Forelimb muscle (tissue), 1 donor: ENCODE measurements at regions not wholly inside any gene's neighbourhood (a gene's known extent, or its start where the extent isn't known, plus 50 kb on each side); places are given as distances from the start of the nearest gene placed in this dataset.
A peak's percentile ranks its signal among the peaks of the same experiment; 100 is the strongest.
"Not testable (repeated sequence)": the region's sequence is repeated elsewhere in the genome, so short reads cannot be mapped to it uniquely, and the experiment has no call there.

Experiments
- DNase-seq: peaks from one replicate; pipeline ENCODE4 v3.0.0-alpha.2; 2013; ENCODE audit warnings: low read depth

DNA sequence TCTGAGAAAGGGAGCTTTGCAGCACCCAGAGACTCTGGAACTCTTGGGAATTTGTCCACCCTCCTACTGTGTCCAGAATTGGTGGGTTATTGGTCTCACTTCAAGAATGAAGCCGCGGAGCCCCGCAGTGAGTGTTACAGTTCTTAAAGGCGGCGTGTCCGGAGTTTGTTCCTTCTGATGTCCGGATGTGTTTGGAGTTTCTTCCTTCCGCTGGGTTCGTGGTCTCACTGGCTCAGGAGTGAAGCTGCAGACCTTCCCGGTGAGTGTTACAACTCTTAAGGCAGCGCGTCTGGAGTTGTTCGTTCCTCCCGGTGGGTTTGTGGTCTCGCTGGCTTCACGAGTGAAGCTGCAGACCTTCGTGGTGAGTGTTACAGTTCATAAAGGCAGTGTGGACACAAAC, 824.7 kb downstream of the LRRTM4 start:
- DNase-seq, result not testable (repeated sequence)

DNA sequence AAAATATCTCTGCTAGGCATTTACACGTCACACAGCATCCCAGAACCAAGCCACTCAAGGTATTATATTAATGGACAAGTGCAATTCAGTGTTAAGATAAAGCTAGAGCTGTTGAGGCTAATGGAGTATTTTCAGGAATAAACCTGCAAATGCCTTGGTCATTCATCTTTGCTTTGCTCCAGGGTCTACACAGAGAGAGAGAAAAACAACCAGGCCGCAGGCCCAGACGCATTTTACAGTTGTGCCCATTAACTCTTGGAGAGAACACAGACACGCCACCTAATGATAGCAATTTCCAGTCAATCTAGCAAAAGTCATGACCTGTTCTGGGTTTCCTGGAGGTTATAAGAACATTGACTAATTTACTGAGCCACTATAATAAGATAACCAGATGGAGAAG, 829.3 kb downstream of the LRRTM4 start:
- DNase-seq, result no peak

DNA sequence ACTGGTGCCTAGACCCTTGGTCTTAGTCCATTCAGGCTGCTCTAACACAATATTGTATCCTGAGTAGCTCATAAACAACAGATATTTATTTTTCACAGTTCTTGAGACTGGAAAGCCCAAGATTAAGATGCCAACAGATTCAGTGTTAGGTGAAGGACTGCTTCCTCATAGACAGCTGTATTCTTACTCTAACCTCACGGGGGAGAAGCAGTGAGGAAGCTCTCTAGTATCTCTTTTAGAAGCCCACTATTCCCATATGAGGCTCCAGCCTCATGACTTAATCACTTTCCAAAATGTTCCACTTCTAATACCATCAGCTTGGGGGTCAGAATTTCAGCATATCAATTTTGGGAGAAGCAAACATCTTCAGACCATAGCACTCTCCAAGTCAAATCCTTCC, 833.4 kb downstream of the LRRTM4 start:
- no peak for DNase-seq

GRCh38 chr2:76687923-76688322, 834.3 kb downstream of the LRRTM4 start:
- DNase-seq, result no peak

- no peak for DNase-seq
Measured at GRCh38 chr2:76684756-76685155, 837.4 kb downstream of the LRRTM4 start.

DNA sequence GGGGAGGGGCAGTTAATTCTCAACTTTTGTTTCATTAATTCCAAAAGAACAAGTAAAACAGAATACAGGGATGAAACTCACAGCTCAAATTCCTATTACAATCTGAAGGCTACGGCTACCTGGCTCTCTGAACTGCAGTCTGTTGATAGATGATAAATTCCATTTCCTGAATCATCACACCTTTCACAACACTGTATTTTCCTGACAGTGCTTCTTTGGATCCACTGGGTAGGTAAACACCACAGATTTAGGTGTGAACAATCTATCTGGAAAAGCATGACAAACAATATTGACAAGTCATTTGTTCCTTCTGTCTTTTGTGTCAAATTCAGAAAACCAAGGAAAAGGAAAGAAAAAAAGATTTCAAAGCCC, 843.2 kb downstream of the LRRTM4 start:
- no peak for DNase-seq

DNA sequence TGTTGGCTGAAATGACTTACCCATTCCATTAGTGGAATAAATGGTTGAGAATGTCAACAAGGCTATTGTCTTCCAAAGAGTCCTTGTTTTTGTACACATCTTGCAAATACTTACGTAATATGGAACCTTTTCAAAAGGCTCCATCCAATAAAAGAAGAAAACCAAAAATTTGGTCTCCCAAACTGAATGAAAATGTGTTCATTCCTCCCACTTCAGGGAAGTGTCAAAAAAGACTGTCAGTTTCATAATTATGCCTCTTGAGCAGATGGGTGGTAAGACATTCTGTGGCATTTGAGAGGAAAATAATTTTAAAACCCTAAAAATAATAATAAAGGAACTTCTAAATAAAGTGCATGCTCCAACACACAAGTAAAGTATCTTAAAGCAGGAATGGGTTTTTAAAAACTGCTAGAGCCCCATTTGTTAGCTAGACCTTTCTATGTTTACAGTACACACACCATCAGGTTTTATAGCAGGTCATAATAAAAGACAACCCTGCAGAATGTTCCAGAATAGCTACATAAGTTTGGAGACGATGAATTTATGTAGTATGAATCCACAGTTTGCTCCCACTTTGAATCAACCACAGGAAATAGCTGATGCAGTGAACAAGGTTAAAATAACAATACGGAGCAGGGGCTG, 843.7 kb downstream of the LRRTM4 start:
- no peak for DNase-seq

- no peak for DNase-seq
Measured at GRCh38 chr2:76675212-76675611, 847.0 kb downstream of the LRRTM4 start.

DNA sequence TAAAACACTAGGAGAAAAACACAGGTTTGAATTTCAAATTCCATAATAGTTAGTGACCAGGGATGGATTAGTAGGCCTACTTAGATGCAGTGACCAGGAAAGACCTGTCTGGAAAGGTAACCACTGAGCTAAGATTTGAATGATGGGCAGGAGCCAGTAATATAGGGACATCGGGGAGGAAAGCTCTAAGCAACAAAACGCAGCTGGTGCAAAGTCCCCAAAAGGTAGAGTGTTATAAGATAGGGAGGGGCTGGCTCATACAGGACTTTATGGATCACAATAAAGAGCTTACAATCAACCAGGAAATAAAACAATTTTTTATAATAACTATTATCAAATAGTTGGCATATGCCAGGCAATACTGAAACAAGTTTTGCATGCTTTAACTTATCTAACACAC, 849.4 kb downstream of the LRRTM4 start:
- no peak for DNase-seq

DNA sequence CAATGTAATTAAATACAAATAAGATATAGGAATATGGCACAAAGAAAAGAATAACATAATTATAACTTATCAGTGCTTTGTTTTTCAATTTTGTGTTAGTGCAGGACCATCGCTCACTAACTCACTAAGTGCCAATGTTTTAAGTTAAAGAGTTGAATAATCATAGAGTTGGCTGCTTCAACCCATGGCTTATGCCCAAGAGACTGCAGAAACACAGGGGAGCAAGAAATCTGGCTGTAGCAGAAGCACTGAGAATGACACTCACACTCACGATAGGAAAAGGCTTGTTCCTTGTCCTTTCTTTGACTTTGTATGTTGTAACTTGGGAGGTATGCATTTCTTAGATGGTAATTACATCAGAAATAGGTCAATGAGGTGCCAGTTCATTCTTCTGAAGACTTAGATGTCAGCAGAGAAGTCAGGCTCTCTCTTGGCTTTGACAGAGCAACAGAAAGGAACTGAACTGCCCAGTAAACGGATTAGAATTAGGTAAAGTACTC, 852.2 kb downstream of the LRRTM4 start:
- no peak for DNase-seq

DNA sequence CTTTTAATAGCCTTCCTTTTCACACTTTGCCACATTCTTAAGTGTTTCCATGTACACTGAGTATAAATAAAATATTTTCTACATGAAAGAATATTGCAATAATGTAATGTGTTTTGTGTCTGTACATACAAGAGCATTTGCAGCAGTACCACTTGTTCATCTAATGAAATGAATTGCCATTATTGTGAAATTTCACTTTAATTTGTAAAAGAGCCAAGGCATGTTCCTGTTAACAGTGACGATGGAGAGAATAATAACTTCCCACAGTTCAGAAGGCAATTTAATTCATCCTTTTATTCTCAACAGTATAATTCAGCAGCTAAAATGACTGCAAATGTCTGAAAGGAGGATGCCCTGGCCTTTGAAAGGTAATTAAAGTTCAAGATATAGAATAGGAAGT, 853.9 kb downstream of the LRRTM4 start:
- DNase-seq, result no peak

DNA sequence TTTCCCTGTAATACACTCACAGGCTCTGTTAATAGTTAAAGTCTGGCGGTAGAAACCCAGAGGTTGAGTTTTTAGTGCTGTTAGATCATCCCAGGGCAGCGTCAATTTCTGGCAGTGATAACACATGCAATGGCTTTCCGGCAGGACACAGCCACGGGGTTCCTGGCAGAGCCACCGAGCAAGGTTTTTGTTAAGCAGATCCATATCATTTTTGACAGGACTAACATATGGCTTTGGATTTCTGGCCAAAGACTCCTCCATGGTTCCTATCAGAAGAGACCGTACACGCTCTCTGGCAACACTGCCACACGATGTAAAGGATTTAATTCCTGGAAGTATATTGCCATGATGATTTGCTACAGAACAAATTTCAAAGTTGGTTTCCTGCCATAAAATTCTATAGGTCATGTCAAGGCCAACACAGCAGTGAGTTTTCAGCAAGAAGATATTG, 854.3 kb downstream of the LRRTM4 start:
- no peak for DNase-seq

- no peak for DNase-seq
Measured at GRCh38 chr2:76642129-76642528, 880.0 kb downstream of the LRRTM4 start.

DNA sequence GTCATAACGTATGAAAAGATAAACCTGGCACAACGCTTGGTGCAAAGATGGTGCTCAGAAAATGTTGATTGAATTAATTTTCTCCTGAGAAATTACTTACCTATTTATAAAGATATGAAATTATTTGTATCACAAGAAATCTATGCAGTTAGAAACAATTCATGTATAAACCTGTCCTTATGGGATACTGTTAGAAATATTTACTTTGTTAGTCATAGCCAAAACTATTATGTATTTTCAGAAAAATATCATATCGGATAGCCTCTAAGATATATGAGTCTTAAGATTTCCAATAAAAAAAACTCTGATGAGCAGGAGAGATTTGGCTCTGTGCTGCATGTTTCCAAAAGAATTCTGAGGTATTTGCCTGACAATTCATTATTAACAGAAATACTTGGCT, 880.7 kb downstream of the LRRTM4 start:
- no peak for DNase-seq

GRCh38 chr2:76640905-76641304, 881.3 kb downstream of the LRRTM4 start:
- no peak for DNase-seq

DNA sequence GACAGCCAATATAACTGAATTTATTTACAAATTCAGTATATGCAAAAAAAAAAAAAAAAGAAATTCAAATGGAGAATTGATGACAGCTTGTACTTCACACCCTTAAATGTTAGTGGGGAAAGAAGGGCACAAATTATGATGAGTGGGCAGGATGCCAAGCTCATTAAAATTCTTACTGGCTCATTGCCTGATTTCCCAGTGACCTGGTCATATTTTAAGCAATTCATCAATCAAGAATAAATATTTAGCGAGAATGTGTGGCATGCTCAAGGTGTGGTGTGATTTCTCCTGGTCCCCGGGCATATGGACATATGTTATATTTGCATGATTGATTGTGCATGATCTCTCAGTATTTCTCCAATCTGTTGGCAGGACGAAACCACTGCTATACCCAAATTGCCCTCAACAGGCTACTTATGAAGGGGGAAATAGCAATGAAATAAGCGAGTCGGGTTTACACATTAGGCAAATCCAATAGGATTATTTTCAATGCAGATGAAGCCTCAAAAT, 883.0 kb downstream of the LRRTM4 start:
- DNase-seq, result no peak

GRCh38 chr2:76633276-76633921, 888.8 kb downstream of the LRRTM4 start:
- no peak for DNase-seq

- DNase-seq, result no peak
Measured at GRCh38 chr2:76625101-76625500, 897.1 kb downstream of the LRRTM4 start.

- no peak for DNase-seq
Measured at GRCh38 chr2:76613330-76613729, 902.6 kb upstream of the GCFC2 start.

DNA sequence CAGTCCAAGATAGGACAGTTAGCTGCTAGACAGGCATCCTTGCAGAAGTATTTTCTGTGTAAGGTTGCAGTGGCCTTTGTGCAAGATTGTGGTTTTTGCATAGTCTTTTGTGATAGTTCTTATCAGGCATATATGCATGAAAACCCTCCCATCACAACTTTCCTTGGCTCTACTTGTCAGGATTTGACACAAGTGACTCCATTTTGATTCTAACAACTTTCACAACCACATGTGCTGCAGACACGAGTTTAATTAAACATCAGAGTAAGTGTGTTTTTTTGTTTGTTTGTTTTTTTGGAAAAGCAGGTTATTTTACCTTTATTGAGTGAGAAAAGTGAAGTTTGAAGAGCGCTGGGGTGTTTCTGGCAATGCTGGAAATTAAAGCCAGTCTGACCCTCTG, 902.0 kb upstream of the GCFC2 start:
- DNase-seq, result no peak

DNA sequence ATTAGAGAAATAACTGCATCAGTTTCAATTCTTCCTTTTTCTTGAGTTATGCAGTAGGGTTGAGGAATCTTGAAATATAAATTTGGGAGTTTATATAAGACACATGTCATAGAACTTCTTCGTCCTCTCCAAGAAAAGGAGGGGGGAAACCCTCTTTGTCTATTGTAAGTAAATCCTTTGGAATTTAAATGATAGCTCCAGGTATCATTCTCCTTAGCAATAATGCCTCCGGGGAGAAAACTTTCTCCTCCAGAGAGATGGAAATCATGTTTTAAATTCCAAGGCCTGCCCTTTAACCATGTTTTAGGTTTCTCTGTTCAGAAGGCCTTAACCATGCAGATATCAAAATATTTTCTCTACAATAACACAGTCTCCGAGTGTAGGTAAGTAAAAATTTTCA, 899.7 kb upstream of the GCFC2 start:
- no peak for DNase-seq

DNA sequence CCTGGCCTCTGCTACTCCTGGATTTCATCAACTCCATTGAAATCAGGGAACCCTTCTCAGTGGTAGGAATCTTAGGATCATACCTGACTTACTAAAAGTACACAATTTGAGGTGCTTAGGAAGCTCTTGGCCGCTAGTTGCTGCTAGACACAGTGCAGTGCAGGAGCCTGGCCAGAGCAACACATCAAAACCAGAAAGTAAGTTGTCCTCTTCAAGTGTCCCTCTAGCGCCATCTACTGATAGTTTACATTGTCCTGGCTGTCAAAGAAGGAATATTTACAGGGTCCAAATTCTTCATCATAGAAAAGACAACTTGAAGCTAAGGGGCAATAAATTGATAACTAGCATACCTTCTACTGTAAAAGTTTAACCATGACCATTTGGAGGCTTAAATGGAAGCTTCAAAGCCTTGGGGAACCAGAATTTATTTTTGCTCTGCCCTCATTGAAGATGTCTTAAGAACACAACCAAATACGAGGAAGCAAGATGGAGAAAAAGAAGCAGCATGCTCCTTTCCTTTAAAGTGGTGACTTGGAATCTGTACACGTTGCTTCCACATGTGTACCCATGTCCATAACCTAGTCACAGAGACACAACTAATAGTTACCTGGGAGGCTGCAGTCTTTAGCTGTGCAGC, 889.1 kb upstream of the GCFC2 start:
- DNase-seq, result peak; percentile 54

DNA sequence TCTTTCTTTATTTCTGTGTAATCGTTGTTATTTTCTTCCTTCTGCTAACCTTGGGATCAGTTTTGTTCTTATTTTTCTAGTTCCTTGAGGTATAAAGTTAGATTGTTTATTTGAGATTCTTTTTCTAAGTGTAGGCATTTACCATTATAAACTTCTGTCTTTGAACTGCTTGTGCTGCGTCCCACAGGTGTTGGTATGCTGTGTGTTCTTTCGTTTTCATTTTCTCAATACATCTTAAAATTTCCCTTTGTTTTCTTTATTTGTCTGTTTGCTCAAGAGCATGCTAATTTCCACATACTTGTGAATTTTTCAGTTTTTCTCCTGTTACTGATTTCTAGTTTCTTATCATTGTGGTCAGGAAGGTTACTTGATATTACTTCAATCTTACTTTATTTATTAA, 873.8 kb upstream of the GCFC2 start:
- DNase-seq, result no peak
